GM21717 (cell line): ENCODE measurements at regions not wholly inside any gene's neighbourhood (a gene's known extent, or its start where the extent isn't known, plus 50 kb on each side); places are given as distances from the start of the nearest gene placed in this dataset.
"Not testable (repeated sequence)": the region's sequence is repeated elsewhere in the genome, so short reads cannot be mapped to it uniquely, and the experiment has no call there.

Experiments
- ATAC-seq: cut with Tn5 transposase; IDR thresholded peaks from one replicate; pipeline ENCODE4 v1.9.1; 2021; ENCODE audit warnings: mild to moderate bottlenecking, moderate library complexity; ENCODE audit not compliant: unreplicated experiment

GRCh38 chr5:34420191-34420590, 235.9 kb upstream of the RAI14 start:
- ATAC-seq: not testable (repeated sequence)

- no peak for ATAC-seq
Measured at GRCh38 chr5:34436761-34437501, 219.2 kb upstream of the RAI14 start.

- no peak for ATAC-seq
Measured at GRCh38 chr5:34439601-34440000, 216.5 kb upstream of the RAI14 start.

- not testable (repeated sequence) for ATAC-seq
Measured at GRCh38 chr5:34441767-34442166, 214.4 kb upstream of the RAI14 start.

- ATAC-seq: no peak
Measured at GRCh38 chr5:34447424-34447823, 208.7 kb upstream of the RAI14 start.

- no peak for ATAC-seq
Measured at GRCh38 chr5:34449639-34450038, 206.5 kb upstream of the RAI14 start.

- no peak for ATAC-seq
Measured at GRCh38 chr5:34450338-34450737, 205.8 kb upstream of the RAI14 start.

GRCh38 chr5:34452170-34452828, 203.8 kb upstream of the RAI14 start:
- no peak for ATAC-seq

- no peak for ATAC-seq
Measured at GRCh38 chr5:34455098-34455497, 201.0 kb upstream of the RAI14 start.

- ATAC-seq: no peak
Measured at GRCh38 chr5:34459908-34460307, 196.2 kb upstream of the RAI14 start.

- ATAC-seq: no peak
Measured at GRCh38 chr5:34460496-34460895, 195.6 kb upstream of the RAI14 start.

GRCh38 chr5:34464829-34465228, 191.3 kb upstream of the RAI14 start:
- no peak for ATAC-seq

- not testable (repeated sequence) for ATAC-seq
Measured at GRCh38 chr5:34465301-34465700, 190.8 kb upstream of the RAI14 start.

- not testable (repeated sequence) for ATAC-seq
Measured at GRCh38 chr5:34466519-34467388, 189.4 kb upstream of the RAI14 start.

- no peak for ATAC-seq
Measured at GRCh38 chr5:34467436-34467835, 188.7 kb upstream of the RAI14 start.

GRCh38 chr5:34467984-34468383, 188.1 kb upstream of the RAI14 start:
- not testable (repeated sequence) for ATAC-seq

- ATAC-seq: no peak
Measured at GRCh38 chr5:34469971-34470370, 186.2 kb upstream of the RAI14 start.

- no peak for ATAC-seq
Measured at GRCh38 chr5:34474573-34475021, 181.5 kb upstream of the RAI14 start.

- no peak for ATAC-seq
Measured at GRCh38 chr5:34475249-34475966, 180.7 kb upstream of the RAI14 start.

- ATAC-seq: no peak
Measured at GRCh38 chr5:34476941-34477565, 179.1 kb upstream of the RAI14 start.
